Islet of Langerhans (tissue), 1 donor: ENCODE measurements at regions not wholly inside any gene's neighbourhood (a gene's known extent, or its start where the extent isn't known, plus 50 kb on each side); places are given as distances from the start of the nearest gene placed in this dataset.

ENCODE experiments used
- FAIRE-seq: peaks from one replicate; lab custom pipeline; 2011; peaks lifted over from hg19 to GRCh38; lab: Jason Lieb, UNC

GRCh38 chr4:152021788-152022438 is 261.1 kb upstream of the GATB start:
- no peak for FAIRE-seq

GRCh38 chr4:152020073-152020472 is 259.3 kb upstream of the GATB start:
- no peak for FAIRE-seq

GRCh38 chr4:152016303-152016620 is 255.5 kb upstream of the GATB start:
- no peak for FAIRE-seq

GRCh38 chr4:152015597-152016302 is 254.9 kb upstream of the GATB start:
- no peak for FAIRE-seq

GRCh38 chr4:152014280-152014679 is 253.5 kb upstream of the GATB start:
- no peak for FAIRE-seq

GRCh38 chr4:152011469-152011868 is 250.7 kb upstream of the GATB start:
- no peak for FAIRE-seq

GRCh38 chr4:152010710-152011079 is 249.9 kb upstream of the GATB start:
- FAIRE-seq = no peak

GRCh38 chr4:152009983-152010709 is 249.3 kb upstream of the GATB start:
- no peak for FAIRE-seq

- no peak for FAIRE-seq
Measured at GRCh38 chr4:152009031-152009670, 248.3 kb upstream of the GATB start.

- no peak for FAIRE-seq
Measured at GRCh38 chr4:152007111-152007510, 246.3 kb upstream of the GATB start.

GRCh38 chr4:152004801-152005200 is 244.0 kb upstream of the GATB start:
- FAIRE-seq = no peak

- no peak for FAIRE-seq
Measured at GRCh38 chr4:152000518-152000917, 239.7 kb upstream of the GATB start.

GRCh38 chr4:151998723-151999122 is 237.9 kb upstream of the GATB start:
- FAIRE-seq = no peak

GRCh38 chr4:151997461-151997860 is 236.7 kb upstream of the GATB start:
- no peak for FAIRE-seq

- FAIRE-seq = no peak
Measured at GRCh38 chr4:151994429-151994828, 233.6 kb upstream of the GATB start.

GRCh38 chr4:151993521-151993920 is 232.7 kb upstream of the GATB start:
- FAIRE-seq = no peak

- FAIRE-seq = no peak
Measured at GRCh38 chr4:151992332-151993154, 231.7 kb upstream of the GATB start.

GRCh38 chr4:151991884-151992167 is 231.0 kb upstream of the GATB start:
- FAIRE-seq = no peak

- peak; percentile 79 for FAIRE-seq
Measured at GRCh38 chr4:151991001-151991883, 230.4 kb upstream of the GATB start.

GRCh38 chr4:151990201-151990600 is 229.4 kb upstream of the GATB start:
- no peak for FAIRE-seq

- FAIRE-seq = no peak
Measured at GRCh38 chr4:151988591-151988990, 227.8 kb upstream of the GATB start.

- FAIRE-seq = no peak
Measured at GRCh38 chr4:151987606-151988005, 226.8 kb upstream of the GATB start.
